ENCODE measurements at regions not wholly inside any gene's neighbourhood (a gene's known extent, or its start where the extent isn't known, plus 50 kb on each side); places are given as distances from the start of the nearest gene placed in this dataset.

DNA sequence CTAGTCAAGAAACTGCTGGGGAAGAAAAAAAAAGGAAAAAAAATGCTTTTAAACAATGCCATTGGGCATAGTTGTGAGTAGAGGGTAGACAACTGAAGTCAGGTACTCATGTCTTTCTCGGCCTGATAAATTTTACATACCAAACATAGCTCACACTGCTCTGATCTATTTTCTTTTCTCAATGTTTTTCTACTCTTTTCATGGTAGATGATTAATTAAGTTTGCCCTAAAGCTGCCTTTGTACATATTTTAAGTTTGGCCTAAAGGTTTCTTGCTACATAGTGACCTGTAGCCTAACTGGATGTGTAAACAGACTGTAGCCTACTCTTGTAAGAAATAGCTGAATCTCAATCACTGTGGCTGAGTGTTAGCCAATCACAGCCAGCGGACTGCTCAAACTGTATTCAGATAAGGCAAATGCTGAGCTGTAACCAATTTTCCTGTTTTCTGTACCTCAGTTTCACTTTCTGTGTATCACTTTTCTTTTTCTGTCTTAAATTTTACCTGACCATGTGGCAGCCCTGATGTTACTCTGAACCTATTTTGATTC is 121.0 kb downstream of the PCDH10 start:
- TF ChIP-seq, protein P1, sequence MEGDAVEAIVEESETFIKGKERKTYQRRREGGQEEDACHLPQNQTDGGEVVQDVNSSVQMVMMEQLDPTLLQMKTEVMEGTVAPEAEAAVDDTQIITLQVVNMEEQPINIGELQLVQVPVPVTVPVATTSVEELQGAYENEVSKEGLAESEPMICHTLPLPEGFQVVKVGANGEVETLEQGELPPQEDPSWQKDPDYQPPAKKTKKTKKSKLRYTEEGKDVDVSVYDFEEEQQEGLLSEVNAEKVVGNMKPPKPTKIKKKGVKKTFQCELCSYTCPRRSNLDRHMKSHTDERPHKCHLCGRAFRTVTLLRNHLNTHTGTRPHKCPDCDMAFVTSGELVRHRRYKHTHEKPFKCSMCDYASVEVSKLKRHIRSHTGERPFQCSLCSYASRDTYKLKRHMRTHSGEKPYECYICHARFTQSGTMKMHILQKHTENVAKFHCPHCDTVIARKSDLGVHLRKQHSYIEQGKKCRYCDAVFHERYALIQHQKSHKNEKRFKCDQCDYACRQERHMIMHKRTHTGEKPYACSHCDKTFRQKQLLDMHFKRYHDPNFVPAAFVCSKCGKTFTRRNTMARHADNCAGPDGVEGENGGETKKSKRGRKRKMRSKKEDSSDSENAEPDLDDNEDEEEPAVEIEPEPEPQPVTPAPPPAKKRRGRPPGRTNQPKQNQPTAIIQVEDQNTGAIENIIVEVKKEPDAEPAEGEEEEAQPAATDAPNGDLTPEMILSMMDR (IDR thresholded peaks at IDR 0.05), result no peak
- no peak for TF ChIP-seq POLR2A (IDR thresholded peaks at IDR 0.05)
